Choroid plexus epithelial cell (primary cell): ENCODE measurements at regions not wholly inside any gene's neighbourhood (a gene's known extent, or its start where the extent isn't known, plus 50 kb on each side); places are given as distances from the start of the nearest gene placed in this dataset.
"Not testable (repeated sequence)": the region's sequence is repeated elsewhere in the genome, so short reads cannot be mapped to it uniquely, and the experiment has no call there.

Experiments used
- DNase-seq: peaks from one replicate; pipeline ENCODE4 v3.0.0-alpha.2; 2010; ENCODE audit warnings: low read depth
- H3K4me3 ChIP-seq: 2 replicates; pipeline ENCODE4 v1.5.1; 2011; ENCODE audit warnings: low read depth, mild to moderate bottlenecking, control low read depth, low read length, moderate library complexity
- TF ChIP-seq, protein P1 (sequence below): conservative IDR thresholded peaks from 2 replicates; pipeline ENCODE4 v1.5.1; 2011; ENCODE audit warnings: low read depth, mild to moderate bottlenecking, control low read depth, inconsistent platforms, low read length, moderate library complexity

DNA sequence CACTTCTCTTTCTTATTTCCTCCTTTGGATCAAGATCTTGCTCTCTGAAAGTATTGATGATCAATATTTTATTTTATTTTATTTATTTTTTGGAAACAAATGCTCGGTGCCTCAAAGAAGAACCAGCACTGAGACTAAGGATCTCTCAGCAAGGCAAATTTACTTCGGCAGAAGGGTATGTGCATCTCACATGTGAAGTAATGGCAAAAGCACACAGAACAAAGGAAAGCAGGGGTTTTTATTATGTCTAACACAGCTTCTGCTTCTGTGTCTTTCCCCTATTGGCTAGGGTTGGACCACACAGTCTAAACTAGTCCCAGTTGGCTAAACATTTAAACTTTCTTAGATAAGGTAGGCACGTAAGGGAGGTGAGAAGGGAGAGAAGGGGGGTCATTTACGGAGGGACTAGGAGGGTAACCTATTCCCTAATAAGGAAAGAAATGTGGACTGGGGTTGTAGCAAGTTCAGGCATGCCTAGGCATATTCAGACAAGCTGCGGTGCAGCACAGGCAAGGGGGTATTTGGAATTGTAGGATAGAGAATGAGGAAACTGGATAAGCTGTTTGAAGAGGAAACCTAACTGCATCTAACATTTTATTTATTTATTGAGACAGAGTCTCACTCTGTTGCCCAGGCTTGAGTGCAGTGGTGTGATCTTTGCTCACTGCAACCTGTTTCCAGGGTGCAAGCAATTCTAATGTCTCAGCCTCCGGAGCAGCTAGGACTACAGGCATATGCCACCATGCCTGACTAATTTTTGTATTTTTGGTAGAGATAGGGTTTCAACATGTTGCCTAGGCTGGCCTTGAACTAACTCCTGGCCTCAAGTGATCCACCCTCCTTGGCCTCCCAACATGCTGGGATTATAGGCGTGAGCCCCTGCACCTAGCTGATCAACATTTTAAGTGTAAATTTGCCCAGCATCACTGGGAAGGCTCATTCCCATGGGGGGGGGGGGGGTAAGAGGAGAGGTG, 90.0 kb upstream of the EIF5 start:
- no peak overlapping the region for H3K4me3 ChIP-seq
- TF ChIP-seq, protein P1, sequence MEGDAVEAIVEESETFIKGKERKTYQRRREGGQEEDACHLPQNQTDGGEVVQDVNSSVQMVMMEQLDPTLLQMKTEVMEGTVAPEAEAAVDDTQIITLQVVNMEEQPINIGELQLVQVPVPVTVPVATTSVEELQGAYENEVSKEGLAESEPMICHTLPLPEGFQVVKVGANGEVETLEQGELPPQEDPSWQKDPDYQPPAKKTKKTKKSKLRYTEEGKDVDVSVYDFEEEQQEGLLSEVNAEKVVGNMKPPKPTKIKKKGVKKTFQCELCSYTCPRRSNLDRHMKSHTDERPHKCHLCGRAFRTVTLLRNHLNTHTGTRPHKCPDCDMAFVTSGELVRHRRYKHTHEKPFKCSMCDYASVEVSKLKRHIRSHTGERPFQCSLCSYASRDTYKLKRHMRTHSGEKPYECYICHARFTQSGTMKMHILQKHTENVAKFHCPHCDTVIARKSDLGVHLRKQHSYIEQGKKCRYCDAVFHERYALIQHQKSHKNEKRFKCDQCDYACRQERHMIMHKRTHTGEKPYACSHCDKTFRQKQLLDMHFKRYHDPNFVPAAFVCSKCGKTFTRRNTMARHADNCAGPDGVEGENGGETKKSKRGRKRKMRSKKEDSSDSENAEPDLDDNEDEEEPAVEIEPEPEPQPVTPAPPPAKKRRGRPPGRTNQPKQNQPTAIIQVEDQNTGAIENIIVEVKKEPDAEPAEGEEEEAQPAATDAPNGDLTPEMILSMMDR: no peak
- no peak for DNase-seq

DNA sequence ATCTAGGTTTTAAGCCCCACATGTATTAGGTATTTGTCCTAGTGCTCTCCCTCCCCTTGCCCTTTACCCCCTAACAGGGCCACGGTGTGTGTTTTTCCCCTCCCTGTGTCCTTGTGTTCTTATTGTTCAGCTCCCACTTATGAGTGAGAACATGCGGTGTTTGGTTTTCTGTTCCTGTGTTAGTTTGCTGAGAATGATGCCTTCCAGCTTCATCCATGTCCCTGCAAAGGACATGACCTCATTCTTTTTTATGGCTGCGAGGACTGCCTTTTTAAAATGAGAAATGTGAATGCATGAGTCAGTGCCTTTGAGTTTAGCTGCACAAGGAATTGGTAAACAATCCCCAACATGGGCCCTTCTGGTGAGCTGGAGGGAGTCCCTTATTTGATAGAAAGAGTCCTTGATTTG, 88.4 kb upstream of the EIF5 start:
- DNase-seq: peak; percentile 39
- H3K4me3 ChIP-seq: not testable (repeated sequence)

DNA sequence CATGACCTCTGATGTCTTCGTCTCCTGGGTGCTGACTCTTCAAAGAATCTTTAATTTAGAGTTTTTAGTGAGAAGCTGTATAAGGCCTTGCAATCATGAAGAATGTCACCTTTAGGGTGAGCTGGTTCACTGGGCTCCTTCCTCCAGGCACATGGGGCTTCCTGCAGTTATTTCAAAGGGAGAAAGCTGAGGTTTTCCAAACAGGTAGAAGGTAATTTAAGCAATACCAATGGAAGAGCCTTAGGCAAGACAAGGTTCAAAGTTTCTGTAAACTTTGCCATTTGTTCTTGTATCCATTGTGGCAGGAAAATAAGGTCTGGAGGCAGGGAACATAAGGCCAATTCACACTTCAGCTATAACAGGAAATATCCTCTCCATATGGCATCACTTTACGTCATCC, 88.0 kb upstream of the EIF5 start:
- TF ChIP-seq, protein P1: no peak
- DNase-seq: no peak
- H3K4me3 ChIP-seq: no peak overlapping the region

DNA sequence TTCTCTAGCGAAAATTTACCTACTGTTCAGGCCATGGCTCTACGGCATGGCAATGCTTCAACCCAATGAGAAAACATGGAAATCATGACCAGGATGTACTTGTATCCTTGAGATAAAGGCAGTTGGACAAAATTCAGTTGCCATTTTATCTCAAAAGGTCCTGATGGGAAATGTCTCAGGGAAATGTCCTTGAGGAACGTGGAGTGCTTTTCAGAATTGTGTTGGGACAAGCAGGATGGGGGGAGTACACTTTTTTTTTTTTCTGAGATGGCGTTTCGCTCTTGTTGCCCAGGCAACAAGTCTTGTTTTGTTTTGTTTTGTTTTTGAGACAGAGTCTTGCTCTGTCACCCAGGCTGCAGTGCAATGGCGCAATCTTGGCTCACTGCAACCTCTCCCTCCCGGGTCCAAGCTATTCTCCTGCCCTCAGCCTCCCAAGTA, 86.8 kb upstream of the EIF5 start:
- H3K4me3 ChIP-seq: no peak overlapping the region
- TF ChIP-seq, protein P1: no peak
- no peak for DNase-seq

DNA sequence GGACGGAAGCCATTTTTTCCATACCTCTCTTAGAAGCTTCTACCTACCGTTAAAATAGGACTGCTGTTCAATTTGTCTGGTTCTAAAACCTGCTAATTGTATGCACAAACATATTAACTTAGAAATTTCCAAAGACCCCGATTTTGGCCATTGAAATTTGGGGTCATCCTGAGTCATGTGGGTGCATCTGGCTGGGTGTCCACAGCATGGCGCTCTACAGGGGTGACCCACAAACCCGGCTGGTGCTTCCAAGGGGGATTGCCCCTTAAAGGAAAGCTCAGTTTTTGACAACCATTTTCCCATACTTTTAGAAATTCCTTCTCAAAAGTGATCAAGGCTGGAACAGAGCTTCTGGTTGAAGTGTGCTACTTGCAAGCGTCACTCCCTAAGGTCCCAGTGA, 83.9 kb upstream of the EIF5 start:
- DNase-seq: no peak
- TF ChIP-seq, protein P1: no peak
- H3K4me3 ChIP-seq: no peak overlapping the region

DNA sequence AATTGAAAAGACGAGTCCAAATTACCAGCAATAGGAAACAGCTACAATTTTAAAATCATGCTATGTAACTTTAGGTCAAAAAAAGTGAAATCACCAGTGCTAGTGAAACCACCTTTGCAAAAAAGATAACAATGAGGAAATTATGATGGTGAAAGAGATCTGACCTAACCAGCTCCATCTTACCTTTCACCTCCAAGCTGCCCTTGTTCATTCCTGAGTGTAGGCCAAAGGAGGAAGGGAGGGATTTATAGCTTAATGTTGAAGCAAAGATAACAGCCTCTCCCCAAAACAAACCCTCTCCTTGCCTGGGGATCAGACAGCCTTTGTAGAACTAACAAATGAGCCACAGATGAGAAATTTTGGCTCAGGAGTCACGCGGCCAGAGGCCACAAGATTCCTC, 83.2 kb upstream of the EIF5 start:
- TF ChIP-seq, protein P1: no peak

DNA sequence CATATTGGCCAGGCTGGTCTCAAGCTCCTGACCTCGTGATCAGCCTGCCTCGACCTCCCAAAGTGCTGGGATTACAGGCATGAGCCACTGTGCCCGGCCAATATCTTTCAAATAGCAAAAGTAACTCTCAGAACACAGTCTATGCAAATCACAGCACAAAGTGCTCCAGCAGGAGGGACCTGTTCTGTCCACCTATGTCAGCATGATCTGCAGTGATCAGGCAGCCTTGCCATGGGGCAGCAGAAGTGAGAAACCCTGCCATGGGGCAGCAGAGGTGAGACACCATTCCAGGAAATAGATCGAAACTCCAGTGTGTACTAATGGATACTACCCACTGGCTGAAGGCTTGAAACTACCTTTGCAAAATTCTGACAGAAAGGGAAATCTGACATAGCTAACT, 78.5 kb upstream of the EIF5 start:
- no peak for DNase-seq
- H3K4me3 ChIP-seq: no peak overlapping the region
- TF ChIP-seq, protein P1: no peak

More for the DNA sequence above, 83.2 kb upstream of the EIF5 start:
- H3K4me3 ChIP-seq: no peak overlapping the region
- DNase-seq: no peak
